Astrocyte (in vitro differentiated cells and primary cell): ENCODE measurements at regions not wholly inside any gene's neighbourhood (a gene's known extent, or its start where the extent isn't known, plus 50 kb on each side); places are given as distances from the start of the nearest gene placed in this dataset.

Experiments
- CTCF ChIP-seq: IDR thresholded peaks from 2 replicates; pipeline ENCODE4 v1.5.1; 2011; ENCODE audit warnings: low read depth, mild to moderate bottlenecking, inconsistent platforms, low read length, moderate library complexity; ENCODE audit not compliant: insufficient read depth
- EZH2 ChIP-seq: IDR thresholded peaks from 2 replicates; pipeline ENCODE4 v1.6.1; 2012; ENCODE audit warnings: mild to moderate bottlenecking, low read length, inconsistent platforms; ENCODE audit not compliant: insufficient read depth

DNA sequence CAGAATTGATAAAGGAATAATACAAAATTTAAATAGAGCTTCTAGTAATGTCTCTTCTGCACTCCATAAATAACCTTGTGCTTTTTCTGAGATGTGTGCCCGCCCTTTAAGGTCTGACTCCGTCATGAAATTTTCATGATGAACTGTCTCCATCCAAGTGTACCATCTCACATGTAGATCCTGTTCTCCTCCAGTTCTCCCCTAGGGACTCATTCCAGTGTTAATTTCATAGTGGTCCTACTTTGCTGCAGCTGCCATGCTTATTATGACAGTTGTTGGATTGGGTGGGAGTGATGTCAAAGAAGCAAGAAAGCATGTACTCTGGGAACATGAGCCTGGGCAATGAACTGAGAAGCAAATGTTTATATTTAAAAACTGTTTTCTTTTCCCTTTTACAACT is 442.5 kb upstream of the PDE3A start:
- TF ChIP-seq CTCF: no peak
- no peak for TF ChIP-seq EZH2
